Stimulated activated CD8-positive, alpha-beta memory T cell treated with anti-CD3 and anti-CD28 coated beads, Interleukin-12 subunit alpha, Interleukin-12 subunit beta, amount 100 ng/mL, for 24 hours (primary cell): ENCODE measurements at regions not wholly inside any gene's neighbourhood (a gene's known extent, or its start where the extent isn't known, plus 50 kb on each side); places are given as distances from the start of the nearest gene placed in this dataset.
A peak's percentile ranks its signal among the peaks of the same experiment; 100 is the strongest.
"Not testable (repeated sequence)": the region's sequence is repeated elsewhere in the genome, so short reads cannot be mapped to it uniquely, and the experiment has no call there.

ENCODE experiments used
- DNase-seq: peaks from one replicate; pipeline ENCODE4 v3.0.0-alpha.2; 2020; ENCODE audit errors: extremely low read depth

GRCh38 chr15:85264614-85265190 lies 115.7 kb upstream of the AKAP13 start:
- not testable (repeated sequence) for DNase-seq

DNA sequence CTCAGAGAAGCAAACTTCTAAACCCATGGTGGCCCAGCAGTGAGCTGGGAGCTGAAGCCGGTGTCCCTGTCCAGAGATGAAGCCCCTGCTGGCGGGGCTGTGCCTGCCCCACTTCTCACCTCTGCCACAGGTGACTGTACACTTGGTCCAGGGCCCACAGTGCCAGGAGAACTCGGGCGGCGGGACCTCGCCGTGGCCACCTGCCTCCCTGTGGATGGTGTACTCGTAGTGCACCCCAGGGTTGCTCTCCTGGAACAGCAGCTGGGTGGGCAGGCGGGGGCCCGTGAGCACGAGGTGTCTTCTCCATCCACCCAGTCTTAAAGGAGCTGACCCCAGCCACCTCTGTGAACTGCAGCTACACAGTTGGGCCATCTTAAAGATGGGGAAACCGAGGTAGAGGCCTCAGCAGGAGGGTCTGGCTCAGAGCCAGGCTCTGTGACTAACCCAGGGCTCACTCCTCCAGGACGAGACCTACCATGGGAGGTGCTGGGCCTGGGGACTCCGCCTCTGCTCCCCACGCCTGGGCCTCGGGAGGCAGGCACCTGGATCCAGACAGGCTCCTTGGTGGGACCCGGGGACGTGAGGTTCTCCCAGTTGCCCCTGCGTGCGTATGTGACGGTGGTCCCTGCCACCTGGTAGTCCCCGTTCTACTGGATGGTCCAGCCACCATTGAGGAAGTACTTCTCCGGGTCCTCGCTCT lies 113.1 kb upstream of the AKAP13 start:
- DNase-seq: not testable (repeated sequence)

GRCh38 chr15:85274315-85275050 lies 105.9 kb upstream of the AKAP13 start:
- DNase-seq: no peak

GRCh38 chr15:85276508-85276907 lies 103.9 kb upstream of the AKAP13 start:
- DNase-seq: no peak

GRCh38 chr15:85276921-85277320 lies 103.5 kb upstream of the AKAP13 start:
- DNase-seq: no peak

- DNase-seq: no peak
These were observed 102.5 kb upstream of the AKAP13 start for GRCh38 chr15:85277847-85278370.

- DNase-seq: no peak
These were observed 100.2 kb upstream of the AKAP13 start for GRCh38 chr15:85280203-85280602.

GRCh38 chr15:85281293-85281882 lies 99.0 kb upstream of the AKAP13 start:
- DNase-seq: no peak

GRCh38 chr15:85282504-85283115 lies 97.8 kb upstream of the AKAP13 start:
- no peak for DNase-seq

DNA sequence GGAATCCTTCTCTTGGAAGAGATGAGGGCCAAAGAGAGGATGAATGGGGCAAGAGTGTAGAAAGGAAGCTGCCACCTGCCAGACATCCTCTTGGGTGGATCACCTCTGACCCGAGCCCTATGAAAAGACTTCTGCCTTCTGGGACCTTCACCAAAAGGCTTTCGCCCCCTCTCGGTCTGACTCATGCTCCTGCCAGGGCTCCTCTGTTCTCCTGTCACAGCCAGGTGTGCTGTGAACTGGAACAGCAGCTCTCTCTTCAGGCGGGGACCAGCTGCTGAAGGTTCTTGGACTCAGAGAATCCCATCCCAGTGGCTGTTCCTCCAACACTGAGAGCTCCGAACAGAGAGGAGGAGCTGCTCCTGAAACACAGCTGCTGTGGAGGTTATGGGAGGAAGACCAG lies 96.6 kb upstream of the AKAP13 start:
- DNase-seq: not testable (repeated sequence)

- DNase-seq: no peak
These were observed 95.9 kb upstream of the AKAP13 start for GRCh38 chr15:85284497-85284896.

DNA sequence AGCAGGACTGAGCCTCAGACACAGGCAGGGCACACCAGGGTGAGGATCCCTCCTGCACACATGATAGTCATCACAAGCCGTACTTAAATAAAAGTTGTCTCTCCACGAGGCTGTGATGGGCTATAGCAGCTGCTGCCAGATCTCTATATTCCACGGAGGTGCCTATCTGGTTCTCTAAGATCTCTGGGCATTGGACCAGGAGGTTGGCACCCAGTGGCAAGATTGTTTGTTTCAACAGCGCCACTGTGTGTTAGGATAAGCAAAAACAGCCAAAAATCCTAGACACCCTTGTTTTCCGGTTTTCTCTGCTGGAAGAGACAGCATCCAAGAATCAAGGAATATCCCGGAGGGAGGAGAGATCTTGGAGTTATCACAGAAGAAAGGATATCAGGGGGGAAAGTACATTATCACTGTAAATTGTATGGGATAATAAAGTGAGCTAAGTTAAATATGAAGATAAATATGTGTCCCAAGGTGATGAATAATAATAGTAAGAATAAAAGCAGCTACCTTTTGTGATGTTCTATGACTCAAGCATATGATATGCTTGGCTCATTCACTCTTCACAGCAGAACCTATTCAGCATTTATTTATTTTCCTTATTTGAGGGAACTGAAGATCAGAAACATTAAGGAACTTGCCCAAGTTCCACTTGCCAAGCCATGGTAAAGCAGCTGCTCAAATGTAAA lies 90.6 kb upstream of the AKAP13 start:
- DNase-seq: no peak

- DNase-seq: not testable (repeated sequence)
These were observed 87.8 kb upstream of the AKAP13 start for GRCh38 chr15:85292583-85292982.

GRCh38 chr15:85296615-85297402 lies 83.6 kb upstream of the AKAP13 start:
- DNase-seq: peak; percentile 43

- DNase-seq: no peak
These were observed 82.9 kb upstream of the AKAP13 start for GRCh38 chr15:85297537-85297936.

GRCh38 chr15:85298366-85298765 lies 82.0 kb upstream of the AKAP13 start:
- DNase-seq: no peak

DNA sequence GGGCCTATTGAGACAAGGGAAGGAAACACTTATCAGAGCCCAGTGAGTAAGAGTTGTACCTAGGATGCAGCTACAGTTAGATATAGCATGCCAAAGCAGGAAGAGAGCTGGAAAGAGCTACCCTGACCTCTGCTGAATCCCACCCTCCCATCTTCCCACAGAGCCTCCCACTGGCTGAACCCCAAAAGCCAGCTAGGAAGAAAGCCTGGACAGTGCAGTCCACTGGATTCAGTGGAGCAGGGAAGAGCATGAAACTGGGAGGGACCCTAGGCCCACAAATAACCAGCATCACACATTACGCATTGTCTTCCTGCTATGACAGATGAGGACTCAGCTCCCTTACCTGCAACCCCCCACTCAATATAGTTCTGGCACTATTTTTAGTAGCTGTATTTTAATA lies 81.5 kb upstream of the AKAP13 start:
- no peak for DNase-seq

DNA sequence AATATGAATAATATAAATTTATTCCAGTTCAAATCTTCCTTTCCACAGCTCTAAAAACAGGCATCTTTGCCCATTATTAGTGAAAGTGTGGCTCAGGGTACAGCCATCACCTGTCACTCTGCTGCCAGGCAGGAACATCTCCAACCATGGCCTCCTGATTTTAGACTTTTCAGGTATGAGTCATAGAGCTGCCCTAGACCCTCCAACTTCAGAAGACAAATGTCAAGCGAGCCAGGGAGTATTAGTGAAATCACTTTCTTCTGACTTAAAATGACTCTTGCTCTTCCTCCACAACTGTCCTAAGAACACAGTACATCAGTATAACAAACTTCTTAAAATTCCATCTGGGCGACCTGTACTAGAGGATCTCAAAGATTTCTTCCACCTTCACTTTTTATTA lies 78.1 kb upstream of the AKAP13 start:
- DNase-seq: no peak

DNA sequence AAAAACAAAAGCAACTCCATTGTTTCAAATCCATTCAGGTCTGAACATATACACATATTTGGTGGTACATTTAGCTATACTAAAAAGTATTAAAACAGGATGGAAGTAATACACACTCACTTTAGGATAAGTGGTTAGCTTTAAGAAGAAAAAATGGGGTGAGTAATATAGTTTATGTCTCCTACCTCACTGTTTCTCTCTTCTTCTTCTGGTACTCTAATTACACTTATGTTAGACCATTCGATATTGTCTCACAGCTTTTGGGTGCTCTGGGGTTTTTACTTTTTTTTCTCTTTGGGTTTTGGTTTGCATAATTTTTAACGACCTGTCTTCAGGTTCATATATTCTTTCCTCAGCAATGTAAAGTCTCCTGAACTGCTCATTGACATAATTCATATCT lies 75.4 kb upstream of the AKAP13 start:
- DNase-seq: no peak

DNA sequence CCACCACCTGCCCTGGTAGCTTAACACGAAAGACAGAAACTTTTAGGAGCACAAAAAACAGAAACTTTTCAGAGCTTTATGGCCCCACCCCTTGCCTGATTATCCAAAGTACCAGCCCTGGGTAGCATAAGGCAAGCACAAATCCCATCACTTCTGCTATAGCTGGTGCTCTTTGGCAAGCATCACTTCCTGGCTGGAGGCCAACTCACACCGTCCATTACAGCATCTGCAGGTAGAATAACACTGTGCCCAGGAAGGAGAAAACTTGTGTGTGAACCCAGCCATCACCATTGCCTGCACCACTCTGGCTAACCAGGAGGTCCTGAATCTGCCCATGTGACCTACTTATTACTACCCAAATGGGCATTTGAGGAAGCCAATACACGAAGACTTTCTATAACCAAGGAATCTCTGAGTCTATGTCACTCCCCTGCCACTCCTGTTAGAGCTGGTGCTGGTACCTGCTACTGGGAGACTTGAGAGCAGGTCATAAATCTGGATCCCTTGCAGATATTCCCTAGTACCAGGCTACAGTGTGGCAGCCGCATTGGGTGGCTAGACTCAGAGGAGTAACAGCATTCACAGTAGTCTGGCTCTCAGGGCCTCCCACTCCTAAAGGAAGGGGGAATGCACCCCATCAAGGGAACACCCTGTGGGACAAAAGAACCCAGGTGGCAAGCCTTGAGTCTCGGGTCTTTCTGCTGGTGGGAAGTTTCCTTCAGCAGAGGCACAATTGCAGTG lies 73.3 kb upstream of the AKAP13 start:
- no peak for DNase-seq
